T-helper 2 cell treated with Interferon-gamma antibody and Interleukin-4, amounts not matched to agents 100 ng/mL and 5 ng/mL, for 36 hours (primary cell): ENCODE measurements at regions not wholly inside any gene's neighbourhood (a gene's known extent, or its start where the extent isn't known, plus 50 kb on each side); places are given as distances from the start of the nearest gene placed in this dataset.
"Not testable (repeated sequence)": the region's sequence is repeated elsewhere in the genome, so short reads cannot be mapped to it uniquely, and the experiment has no call there.

Experiments used
- intact Hi-C: fragments of 100-400 bp; cut with micrococcal nuclease; formaldehyde crosslinking; loops from one replicate; pipeline ENCODE4 v1.15.1; 2023

- intact Hi-C loops, result no loop called here
Observed at GRCh38 chr2:155043097-155043496, 344.6 kb downstream of the KCNJ3 start.

GRCh38 chr2:155035308-155035707 lies 336.8 kb downstream of the KCNJ3 start:
- intact Hi-C loops, result no loop called here

GRCh38 chr2:155033652-155034051 lies 335.2 kb downstream of the KCNJ3 start:
- intact Hi-C loops, result no loop called here

GRCh38 chr2:155030296-155030695 lies 331.8 kb downstream of the KCNJ3 start:
- intact Hi-C loops, result no loop called here

- intact Hi-C loops, result no loop called here
Observed at GRCh38 chr2:155026651-155027174, 328.2 kb downstream of the KCNJ3 start.

GRCh38 chr2:155023674-155024073 lies 325.2 kb downstream of the KCNJ3 start:
- intact Hi-C loops, result no loop called here

- intact Hi-C loops, result no loop called here
Observed at GRCh38 chr2:155022531-155022930, 324.0 kb downstream of the KCNJ3 start.

- intact Hi-C loops, result no loop called here
Observed at GRCh38 chr2:155021618-155022017, 323.1 kb downstream of the KCNJ3 start.

GRCh38 chr2:155020246-155020645 lies 321.8 kb downstream of the KCNJ3 start:
- intact Hi-C loops, result no loop called here

GRCh38 chr2:155010925-155011324 lies 312.4 kb downstream of the KCNJ3 start:
- intact Hi-C loops, result no loop called here

- intact Hi-C loops, result no loop called here
Observed at GRCh38 chr2:154995361-154995760, 296.9 kb downstream of the KCNJ3 start.

GRCh38 chr2:154992826-154993225 lies 294.3 kb downstream of the KCNJ3 start:
- intact Hi-C loops, result no loop called here

- intact Hi-C loops, result no loop called here
Observed at GRCh38 chr2:154978710-154979109, 280.2 kb downstream of the KCNJ3 start.

GRCh38 chr2:154978244-154978643 lies 279.7 kb downstream of the KCNJ3 start:
- intact Hi-C loops, result no loop called here

GRCh38 chr2:154974041-154974440 lies 275.5 kb downstream of the KCNJ3 start:
- intact Hi-C loops, result no loop called here

GRCh38 chr2:154963511-154963910 lies 265.0 kb downstream of the KCNJ3 start:
- intact Hi-C loops, result no loop called here

GRCh38 chr2:154961676-154962075 lies 263.2 kb downstream of the KCNJ3 start:
- intact Hi-C loops, result no loop called here

GRCh38 chr2:154960802-154961583 lies 262.5 kb downstream of the KCNJ3 start:
- intact Hi-C loops, result no loop called here

- intact Hi-C loops, result no loop called here
Observed at GRCh38 chr2:154952346-154952980, 254.0 kb downstream of the KCNJ3 start.

GRCh38 chr2:154947416-154947815 lies 248.9 kb downstream of the KCNJ3 start:
- intact Hi-C loops, result not testable (repeated sequence)

GRCh38 chr2:154945984-154946383 lies 247.5 kb downstream of the KCNJ3 start:
- intact Hi-C loops, result no loop called here

GRCh38 chr2:154941379-154941778 lies 242.9 kb downstream of the KCNJ3 start:
- intact Hi-C loops, result no loop called here

GRCh38 chr2:154934213-154934612 lies 235.7 kb downstream of the KCNJ3 start:
- intact Hi-C loops, result no loop called here
